ENCODE measurements at regions not wholly inside any gene's neighbourhood (a gene's known extent, or its start where the extent isn't known, plus 50 kb on each side); places are given as distances from the start of the nearest gene placed in this dataset.

GRCh38 chr6:146999766-147000165, 204.5 kb upstream of the STXBP5 start:
- Histone ChIP-seq H2AFZ (ENCODE audit: low read depth, low read length) (no peak overlapping the region), H3K27ac (ENCODE audit: low read length) (no peak overlapping the region), H3K4me2 (ENCODE audit: insufficient read depth, low read length) (no peak overlapping the region), H3K27me3 (ENCODE audit: insufficient read depth, low read length, poor library complexity) (no peaks in the 10 kb centered on the region), H3K9ac (ENCODE audit: low read depth, low read length) (no peak overlapping the region), H4K20me1 (ENCODE audit: insufficient read depth, low read length) (no peaks in the 10 kb centered on the region), H3K9me3 (ENCODE audit: insufficient read depth, low read length, severe bottlenecking) (no peaks in the 10 kb centered on the region), H3K36me3 (ENCODE audit: insufficient read depth, low read length) (no peaks in the 10 kb centered on the region), H3K4me1 (ENCODE audit: insufficient read depth, low read length) (no peaks in the 10 kb centered on the region), H3K4me3 (ENCODE audit: low read depth in 1 of 2, low read length in 2 of 2) (no peak overlapping the region), H3K79me2 (ENCODE audit: insufficient read depth, low read length) (no peaks in the 10 kb centered on the region)
- TF ChIP-seq, protein P1, sequence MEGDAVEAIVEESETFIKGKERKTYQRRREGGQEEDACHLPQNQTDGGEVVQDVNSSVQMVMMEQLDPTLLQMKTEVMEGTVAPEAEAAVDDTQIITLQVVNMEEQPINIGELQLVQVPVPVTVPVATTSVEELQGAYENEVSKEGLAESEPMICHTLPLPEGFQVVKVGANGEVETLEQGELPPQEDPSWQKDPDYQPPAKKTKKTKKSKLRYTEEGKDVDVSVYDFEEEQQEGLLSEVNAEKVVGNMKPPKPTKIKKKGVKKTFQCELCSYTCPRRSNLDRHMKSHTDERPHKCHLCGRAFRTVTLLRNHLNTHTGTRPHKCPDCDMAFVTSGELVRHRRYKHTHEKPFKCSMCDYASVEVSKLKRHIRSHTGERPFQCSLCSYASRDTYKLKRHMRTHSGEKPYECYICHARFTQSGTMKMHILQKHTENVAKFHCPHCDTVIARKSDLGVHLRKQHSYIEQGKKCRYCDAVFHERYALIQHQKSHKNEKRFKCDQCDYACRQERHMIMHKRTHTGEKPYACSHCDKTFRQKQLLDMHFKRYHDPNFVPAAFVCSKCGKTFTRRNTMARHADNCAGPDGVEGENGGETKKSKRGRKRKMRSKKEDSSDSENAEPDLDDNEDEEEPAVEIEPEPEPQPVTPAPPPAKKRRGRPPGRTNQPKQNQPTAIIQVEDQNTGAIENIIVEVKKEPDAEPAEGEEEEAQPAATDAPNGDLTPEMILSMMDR (IDR thresholded peaks at IDR 0.05; ENCODE audit: borderline replicate concordance, extremely low read depth, low read length, poor library complexity, severe bottlenecking) = no peak
- TF ChIP-seq EZH2 (IDR thresholded peaks at IDR 0.05; ENCODE audit: borderline replicate concordance, low read depth, low read length, severe bottlenecking) = no peak
- DNase-seq (no peak), ATAC-seq (ENCODE audit: insufficient read depth, low read depth) (no peak)

- no peaks in the 10 kb centered on the region for H3K27me3 ChIP-seq (ENCODE audit: insufficient read depth, low read length, poor library complexity)
- no peak overlapping the region for H2AFZ ChIP-seq (ENCODE audit: low read depth, low read length)
- no peaks in the 10 kb centered on the region for H3K4me1 ChIP-seq (ENCODE audit: insufficient read depth, low read length)
- H4K20me1 ChIP-seq (ENCODE audit: insufficient read depth, low read length) = no peaks in the 10 kb centered on the region
- DNase-seq (no peak), ATAC-seq (ENCODE audit: insufficient read depth, low read depth) (no peak)
- H3K9ac ChIP-seq (ENCODE audit: low read depth, low read length) = no peak overlapping the region
- H3K79me2 ChIP-seq (ENCODE audit: insufficient read depth, low read length) = no peaks in the 10 kb centered on the region
- H3K4me3 ChIP-seq (ENCODE audit: low read depth in 1 of 2, low read length in 2 of 2) = no peak overlapping the region
- no peaks in the 10 kb centered on the region for H3K36me3 ChIP-seq (ENCODE audit: insufficient read depth, low read length)
- H3K27ac ChIP-seq (ENCODE audit: low read length) = no peak overlapping the region
- H3K4me2 ChIP-seq (ENCODE audit: insufficient read depth, low read length) = no peak overlapping the region
- TF ChIP-seq, protein P1 (IDR thresholded peaks at IDR 0.05; ENCODE audit: borderline replicate concordance, extremely low read depth, low read length, poor library complexity, severe bottlenecking) = no peak
- no peak for TF ChIP-seq EZH2 (IDR thresholded peaks at IDR 0.05; ENCODE audit: borderline replicate concordance, low read depth, low read length, severe bottlenecking)
- H3K9me3 ChIP-seq (ENCODE audit: insufficient read depth, low read length, severe bottlenecking) = no peaks in the 10 kb centered on the region
These were observed 203.4 kb upstream of the STXBP5 start for GRCh38 chr6:147000545-147001488.

- Histone ChIP-seq H3K36me3 (ENCODE audit: insufficient read depth, low read length) (no peaks in the 10 kb centered on the region), H3K79me2 (ENCODE audit: insufficient read depth, low read length) (no peaks in the 10 kb centered on the region), H3K4me2 (ENCODE audit: insufficient read depth, low read length) (no peak overlapping the region), H3K27me3 (ENCODE audit: insufficient read depth, low read length, poor library complexity) (no peaks in the 10 kb centered on the region), H3K4me3 (ENCODE audit: low read depth in 1 of 2, low read length in 2 of 2) (no peak overlapping the region), H3K27ac (ENCODE audit: low read length) (no peak overlapping the region), H2AFZ (ENCODE audit: low read depth, low read length) (no peak overlapping the region), H3K4me1 (ENCODE audit: insufficient read depth, low read length) (no peaks in the 10 kb centered on the region), H3K9ac (ENCODE audit: low read depth, low read length) (no peak overlapping the region), H4K20me1 (ENCODE audit: insufficient read depth, low read length) (no peaks in the 10 kb centered on the region), H3K9me3 (ENCODE audit: insufficient read depth, low read length, severe bottlenecking) (no peaks in the 10 kb centered on the region)
- DNase-seq (no peak), ATAC-seq (ENCODE audit: insufficient read depth, low read depth) (no peak)
- no peak for TF ChIP-seq EZH2 (IDR thresholded peaks at IDR 0.05; ENCODE audit: borderline replicate concordance, low read depth, low read length, severe bottlenecking)
- TF ChIP-seq, protein P1 (IDR thresholded peaks at IDR 0.05; ENCODE audit: borderline replicate concordance, extremely low read depth, low read length, poor library complexity, severe bottlenecking) = no peak
These were observed 202.6 kb upstream of the STXBP5 start for GRCh38 chr6:147001621-147002020.
